Skeletal muscle cell (primary cell): ENCODE measurements at regions not wholly inside any gene's neighbourhood (a gene's known extent, or its start where the extent isn't known, plus 50 kb on each side); places are given as distances from the start of the nearest gene placed in this dataset.

Experiments
- DNase-seq: peaks from one replicate; pipeline ENCODE4 v3.0.0-alpha.2; 2010; ENCODE audit warnings: low read depth
- H3K4me3 ChIP-seq: 2 replicates; pipeline ENCODE4 v1.5.1; 2011; ENCODE audit warnings: low read depth, mild to moderate bottlenecking, control low read depth, low read length, moderate library complexity

DNA sequence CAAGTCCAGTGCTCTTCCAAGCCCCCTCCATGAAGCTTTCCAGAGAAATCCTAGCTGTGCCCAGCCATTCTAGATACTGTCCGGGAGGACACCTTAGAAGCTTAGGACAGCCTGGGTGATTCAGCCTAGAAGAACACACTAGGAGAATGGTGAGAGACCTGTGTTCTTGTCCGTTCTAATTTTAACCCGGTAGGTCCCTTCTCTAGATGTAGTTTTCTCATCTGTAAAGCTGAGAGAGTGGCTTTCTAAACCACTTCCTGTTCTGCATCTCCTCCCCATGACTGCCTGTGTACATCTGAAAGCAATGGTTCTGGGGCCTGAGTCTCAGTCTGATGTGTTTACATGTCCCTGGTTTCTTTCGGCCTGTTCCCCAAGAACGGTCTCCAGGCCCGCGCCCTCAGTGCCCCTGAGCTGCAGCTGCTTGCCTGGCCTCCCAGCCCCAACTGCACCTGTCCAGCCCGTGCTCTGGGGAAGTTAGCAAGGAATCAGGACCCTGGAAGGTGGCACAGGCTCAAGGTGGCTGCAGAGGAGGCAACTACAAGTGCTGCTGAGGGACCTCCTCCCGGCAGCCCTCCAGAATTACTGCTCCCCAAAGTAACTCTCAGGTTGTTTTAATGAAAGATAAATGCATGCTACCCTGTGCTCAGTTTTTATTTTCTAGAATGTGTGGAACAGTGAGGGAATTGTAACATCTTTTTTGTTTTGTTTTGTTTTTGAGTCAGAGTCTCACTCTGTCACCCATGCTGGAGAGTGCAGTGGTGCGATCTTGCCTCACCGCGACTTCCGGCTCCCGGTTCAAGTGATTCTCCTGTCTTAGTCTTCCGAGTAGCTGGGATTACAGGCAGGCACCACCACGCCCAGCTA, 105.9 kb downstream of the LBH start:
- DNase-seq = no peak
- no peak overlapping the region for H3K4me3 ChIP-seq

DNA sequence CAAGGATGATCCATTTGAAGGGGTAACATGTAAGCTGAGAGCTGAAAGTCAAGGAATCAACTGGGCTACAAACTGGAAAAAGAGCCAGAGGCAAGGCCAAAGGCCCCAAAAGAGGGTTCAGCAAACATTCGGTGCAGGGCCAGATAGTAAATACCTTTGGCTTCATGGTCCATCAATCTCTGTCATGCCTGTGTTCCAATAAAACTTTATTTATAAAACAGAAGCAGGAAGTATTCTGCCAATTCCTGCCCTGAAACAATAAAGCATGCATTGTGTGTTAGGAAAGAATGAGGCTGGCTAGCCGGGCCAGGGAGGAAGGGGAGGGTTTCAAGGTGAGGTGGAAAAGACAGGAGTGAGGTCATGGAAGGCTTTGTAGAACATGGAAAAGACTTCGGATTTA, 107.1 kb downstream of the LBH start:
- no peak overlapping the region for H3K4me3 ChIP-seq
- no peak for DNase-seq

DNA sequence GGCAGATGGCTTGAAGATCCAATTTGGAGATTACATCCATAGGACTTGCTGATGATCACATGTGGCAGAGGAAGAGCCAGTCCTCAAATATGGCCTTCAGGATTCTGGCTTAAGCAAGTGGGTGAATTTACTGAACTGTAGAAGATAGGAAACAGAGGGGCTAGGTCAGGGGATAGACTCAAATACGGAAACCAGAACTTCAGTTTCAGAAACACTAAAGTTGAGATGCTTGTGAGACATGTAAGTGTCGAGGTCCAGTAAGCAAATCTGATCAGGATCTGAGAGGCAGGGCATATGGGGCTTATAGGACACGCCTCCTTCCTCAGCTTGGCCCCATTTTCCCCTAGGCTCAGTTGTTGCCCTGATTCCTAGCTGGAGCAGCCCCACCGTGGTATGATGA, 107.7 kb downstream of the LBH start:
- H3K4me3 ChIP-seq = no peak overlapping the region
- no peak for DNase-seq

DNA sequence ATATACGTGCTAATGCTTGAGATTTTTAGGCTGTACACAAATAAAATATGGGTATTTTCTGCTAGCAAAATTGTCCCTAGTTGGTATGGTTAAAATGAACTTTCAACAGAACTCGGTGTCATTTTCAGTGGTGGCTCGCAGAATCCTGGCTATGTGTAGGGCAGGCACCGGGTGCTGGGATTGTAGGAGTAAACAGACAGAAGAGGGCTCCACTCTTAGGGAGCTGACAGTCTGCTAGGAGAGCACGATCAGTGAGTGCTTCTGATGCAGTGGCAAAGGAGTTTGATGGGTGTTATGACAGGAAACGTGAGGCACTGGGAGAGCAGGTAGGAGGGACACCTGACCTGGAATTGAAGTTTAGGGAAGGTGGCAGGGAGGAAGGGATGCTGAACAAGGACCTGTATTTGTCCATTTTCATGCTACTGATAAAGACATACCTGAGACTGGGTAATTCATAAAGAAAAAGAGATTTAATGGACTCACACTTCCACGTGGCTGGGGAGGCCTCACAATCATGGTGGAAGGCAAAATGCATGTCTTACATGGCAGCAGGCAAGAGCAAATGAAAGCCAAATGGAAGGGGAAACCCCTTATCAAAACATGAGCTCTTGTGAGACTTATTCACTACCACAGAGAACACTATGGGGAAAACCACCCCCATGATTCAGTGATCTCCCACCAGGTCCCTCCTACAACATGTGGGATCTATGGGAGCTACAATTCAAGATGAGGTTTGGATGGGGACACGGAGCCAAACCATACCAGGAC, 105.4 kb upstream of the LCLAT1 start:
- H3K4me3 ChIP-seq = no peak overlapping the region
- DNase-seq = no peak

DNA sequence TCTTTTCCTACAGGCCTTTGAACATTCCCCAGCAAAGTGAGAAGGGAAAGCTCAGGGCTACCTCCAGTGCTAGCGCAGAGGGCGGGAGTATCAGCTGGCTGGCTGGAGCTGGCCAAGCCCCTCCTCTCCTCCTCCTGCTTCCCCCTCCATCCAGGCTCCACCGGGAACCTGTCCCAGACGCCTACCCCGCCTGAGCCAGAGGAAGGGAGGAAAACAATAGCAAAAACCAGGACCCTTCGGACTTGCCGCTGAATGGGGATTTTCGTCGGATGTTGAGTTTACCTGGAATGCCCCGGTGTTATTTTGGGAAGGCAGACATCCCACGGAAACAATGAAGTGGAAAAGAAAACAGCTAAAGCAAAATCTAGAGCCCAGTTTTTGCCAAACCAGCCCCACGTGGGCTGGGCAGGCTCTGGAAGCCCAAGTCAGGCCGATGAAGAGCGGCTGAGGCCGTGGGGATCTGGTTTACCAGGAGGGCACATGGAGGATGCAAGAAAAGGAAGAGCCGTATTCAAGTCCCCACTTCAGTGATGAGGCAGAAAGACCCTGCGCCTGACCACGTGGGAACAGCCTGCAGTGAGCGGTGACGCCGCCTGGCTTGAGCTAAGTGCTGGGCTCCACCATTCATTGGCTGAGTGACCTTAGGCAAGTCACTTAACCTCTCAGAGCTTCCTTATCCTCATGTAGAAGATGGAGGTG, 100.4 kb upstream of the LCLAT1 start:
- no peak overlapping the region for H3K4me3 ChIP-seq
- no peak for DNase-seq

DNA sequence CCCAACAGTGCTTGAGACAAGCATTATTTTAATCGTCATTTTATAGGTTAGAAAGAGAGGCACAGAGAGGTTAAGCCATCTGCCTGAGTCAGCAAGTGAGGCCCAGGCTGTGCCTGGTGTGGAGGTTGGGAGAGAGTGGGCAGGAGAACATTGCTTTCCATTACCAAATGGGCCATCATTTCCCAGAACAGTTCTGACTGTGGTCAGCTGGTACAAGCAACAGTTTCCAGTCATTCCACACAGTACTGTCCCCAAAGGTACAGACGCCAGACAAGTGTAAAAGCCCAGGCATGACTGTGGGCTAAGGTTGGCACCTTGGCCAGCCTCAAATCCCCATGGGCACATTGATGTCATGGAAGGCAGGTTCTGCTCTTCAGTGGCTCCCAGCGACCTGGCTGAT, 98.2 kb upstream of the LCLAT1 start:
- no peak overlapping the region for H3K4me3 ChIP-seq
- DNase-seq = no peak

DNA sequence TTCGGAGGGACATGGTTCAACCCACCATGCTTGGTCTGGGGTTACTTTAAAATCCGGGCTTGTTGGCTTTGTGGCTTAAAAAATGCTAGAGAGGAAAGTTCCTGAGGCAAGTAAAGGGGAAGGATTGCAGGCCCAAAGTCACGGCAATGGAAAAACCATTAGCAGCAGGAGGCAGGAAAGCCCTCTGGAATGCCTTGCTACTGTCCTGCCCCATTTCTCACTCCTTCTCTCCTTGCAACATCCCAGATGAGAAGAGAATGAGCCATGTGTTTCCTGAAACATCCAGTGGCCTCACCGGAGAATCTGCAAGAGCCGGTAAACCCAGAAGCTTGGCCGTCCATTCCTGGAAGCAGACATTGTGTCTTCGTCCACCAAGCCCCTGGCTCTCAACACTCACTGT, 97.4 kb upstream of the LCLAT1 start:
- DNase-seq = no peak
- no peak overlapping the region for H3K4me3 ChIP-seq

DNA sequence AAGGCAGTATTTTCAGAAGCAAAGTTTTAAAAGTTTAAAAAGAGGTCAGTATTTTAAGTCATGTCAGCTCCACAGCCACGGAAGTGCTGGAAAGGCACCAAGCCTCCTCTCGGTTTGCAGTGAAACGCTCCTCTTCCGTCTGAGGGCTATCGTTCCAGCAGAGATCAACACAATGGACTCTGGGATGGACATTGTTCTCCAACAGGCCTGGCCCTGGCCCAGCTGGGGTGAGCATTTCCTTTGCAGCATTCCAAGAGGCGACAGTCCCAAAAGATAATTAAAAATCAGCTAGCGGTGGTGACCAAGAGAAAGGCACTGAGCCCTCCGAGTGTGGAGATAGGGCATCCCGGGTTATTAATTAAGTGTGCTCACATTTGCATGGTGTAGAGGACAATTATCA, 95.9 kb upstream of the LCLAT1 start:
- no peak for DNase-seq
- no peak overlapping the region for H3K4me3 ChIP-seq

DNA sequence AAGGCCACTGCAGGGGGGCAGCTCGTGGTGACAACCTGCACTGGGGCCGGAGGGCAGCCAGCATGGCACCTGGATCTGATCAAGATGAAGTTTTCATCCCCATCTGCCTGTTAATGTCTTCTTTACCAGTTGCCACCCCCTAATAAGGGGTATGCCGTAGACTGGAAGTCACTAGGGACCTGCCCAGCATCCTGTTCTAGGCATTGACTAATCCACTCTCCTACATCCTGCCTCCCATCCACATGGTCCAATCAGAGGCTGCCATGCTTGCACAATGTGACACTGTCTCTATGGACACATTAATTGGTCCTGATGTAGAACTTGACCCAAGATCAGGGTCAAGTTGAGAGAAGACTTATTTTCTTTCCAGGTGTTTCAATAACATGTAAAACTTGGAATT, 95.1 kb upstream of the LCLAT1 start:
- no peak overlapping the region for H3K4me3 ChIP-seq
- DNase-seq = no peak

DNA sequence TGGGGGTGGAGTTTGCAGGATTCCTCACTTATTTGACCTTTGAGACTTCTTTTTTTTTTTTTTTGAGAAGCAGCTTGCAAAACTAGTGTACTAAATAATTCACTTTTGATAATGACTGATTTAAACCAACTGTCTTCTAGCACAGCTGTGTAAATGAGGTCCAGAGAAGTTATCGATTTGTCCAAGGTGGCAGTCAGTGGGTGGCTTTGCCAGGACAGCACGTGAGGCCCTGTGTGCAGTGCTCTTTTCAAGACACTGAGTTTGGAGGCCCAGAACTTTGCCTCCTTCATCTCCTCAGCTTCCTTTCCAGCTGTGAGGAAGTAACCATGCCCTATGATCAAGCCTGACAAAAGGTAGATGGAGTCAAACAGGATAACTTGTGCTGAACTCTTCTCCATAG, 92.9 kb upstream of the LCLAT1 start:
- DNase-seq = no peak
- no peak overlapping the region for H3K4me3 ChIP-seq

DNA sequence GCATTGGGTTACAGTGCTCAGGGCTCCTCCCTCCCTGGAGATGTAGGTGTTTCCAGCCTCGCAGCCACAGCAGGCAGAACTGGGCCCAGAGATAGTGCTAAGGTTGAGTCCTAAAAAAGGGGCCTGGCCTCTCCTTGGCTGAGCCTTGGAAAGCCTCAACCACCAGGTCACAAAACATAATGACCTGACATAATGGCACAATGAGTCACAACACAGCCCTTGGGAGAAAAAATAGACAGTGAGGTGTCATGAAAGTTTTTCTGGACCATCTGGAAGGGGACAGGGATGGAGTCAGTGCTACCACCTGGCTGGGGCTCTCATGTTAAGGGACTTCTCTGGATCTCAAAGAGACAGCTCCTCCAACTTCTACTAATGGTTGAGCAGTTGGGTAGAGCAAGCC, 92.4 kb upstream of the LCLAT1 start:
- H3K4me3 ChIP-seq = no peak overlapping the region
- no peak for DNase-seq

DNA sequence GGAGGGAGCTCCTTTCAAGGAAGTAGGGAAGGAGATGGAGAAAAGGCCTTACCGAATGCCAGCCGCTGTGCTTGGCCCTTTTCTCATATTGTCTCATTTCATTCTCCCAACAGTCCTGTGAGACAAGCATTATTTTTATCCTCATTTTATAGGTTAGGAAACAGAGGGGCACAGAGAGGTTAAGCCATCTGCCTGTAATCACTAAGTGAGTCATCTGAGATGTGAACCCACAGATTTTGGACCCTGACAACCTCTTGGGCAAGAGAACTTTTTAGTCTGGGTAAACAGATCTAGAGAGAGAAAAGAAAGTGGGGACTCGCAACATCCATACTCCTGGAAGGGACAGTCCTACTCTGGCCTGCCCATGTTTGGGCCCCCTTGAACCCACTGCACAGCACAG, 91.7 kb upstream of the LCLAT1 start:
- H3K4me3 ChIP-seq = no peak overlapping the region
- no peak for DNase-seq

DNA sequence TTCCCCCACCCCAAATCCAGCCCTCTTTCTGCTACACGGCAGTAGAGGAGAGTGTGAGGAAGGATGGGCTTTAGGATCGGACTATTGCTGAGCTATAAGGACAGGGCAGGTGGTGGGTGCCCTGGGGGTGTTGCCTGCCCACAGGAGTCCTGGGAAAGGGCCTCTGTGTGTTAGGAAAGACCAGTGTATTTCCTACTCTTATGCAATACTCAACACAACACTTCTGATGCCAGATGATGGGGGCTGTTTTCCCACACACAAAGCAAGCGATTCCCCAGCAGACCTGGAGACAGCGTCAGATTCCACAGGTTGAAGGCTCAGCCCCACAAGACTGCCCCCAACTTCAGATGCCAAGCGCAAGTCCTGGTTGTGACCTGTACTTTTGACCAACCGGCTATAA, 91.0 kb upstream of the LCLAT1 start:
- H3K4me3 ChIP-seq = no peak overlapping the region
- DNase-seq = no peak

DNA sequence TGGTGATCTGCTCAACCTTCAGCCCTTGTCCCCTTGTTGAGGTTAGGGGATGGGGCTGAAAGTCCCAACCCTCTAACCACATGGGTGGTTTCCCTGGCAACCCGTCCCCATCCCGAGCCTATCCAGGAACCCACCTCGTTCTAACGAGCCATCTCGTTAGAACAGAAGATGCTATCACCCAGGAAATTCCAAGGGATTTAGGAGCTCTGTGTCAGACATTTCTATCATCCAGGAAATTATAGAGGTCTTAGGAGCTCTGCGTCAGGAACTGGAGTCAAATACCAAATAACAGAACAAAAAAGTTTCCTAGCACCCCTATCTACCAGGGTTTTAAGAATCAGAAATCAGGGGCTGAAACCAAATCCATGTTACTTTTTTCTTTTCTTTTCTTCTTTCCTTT, 90.3 kb upstream of the LCLAT1 start:
- DNase-seq = no peak
- no peak overlapping the region for H3K4me3 ChIP-seq

DNA sequence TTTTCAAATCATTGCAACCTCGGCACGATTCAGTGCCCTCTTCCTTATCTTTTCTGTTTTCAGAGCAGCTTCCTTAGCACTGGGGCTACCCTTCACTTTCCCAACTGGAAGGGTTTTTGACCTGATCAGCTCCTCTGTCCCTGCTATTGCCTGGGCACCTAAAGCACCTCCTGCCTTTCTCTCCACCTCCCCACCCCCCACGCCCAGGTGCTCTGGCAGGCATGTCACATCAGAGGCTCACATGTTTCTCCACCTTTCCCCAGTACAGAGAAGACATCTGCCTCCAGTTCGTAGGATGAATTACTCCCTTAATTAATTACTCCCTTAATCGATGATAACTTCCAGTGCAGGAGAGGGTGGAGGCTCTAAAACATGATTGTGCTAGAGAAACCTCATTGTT, 88.7 kb upstream of the LCLAT1 start:
- DNase-seq = no peak
- H3K4me3 ChIP-seq = no peak overlapping the region

DNA sequence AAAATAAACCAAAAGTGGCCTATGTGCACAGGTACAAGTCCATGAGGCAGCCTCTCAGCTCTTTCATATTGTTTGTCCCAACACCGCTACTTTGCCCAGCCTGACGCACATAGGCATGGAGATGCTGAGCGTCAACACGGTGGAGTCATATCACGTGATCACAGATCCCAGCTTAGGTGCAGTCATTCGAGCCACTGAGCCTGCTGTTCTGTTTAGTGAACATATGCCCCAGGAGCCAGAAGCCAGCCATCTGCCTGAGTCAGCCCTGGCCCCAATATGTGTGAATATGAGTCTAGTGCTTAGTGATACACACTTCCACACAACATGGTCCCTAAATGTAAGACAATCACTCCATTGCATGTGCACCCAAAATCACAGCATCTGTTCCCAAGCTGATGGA, 88.2 kb upstream of the LCLAT1 start:
- no peak for DNase-seq
- no peak overlapping the region for H3K4me3 ChIP-seq

DNA sequence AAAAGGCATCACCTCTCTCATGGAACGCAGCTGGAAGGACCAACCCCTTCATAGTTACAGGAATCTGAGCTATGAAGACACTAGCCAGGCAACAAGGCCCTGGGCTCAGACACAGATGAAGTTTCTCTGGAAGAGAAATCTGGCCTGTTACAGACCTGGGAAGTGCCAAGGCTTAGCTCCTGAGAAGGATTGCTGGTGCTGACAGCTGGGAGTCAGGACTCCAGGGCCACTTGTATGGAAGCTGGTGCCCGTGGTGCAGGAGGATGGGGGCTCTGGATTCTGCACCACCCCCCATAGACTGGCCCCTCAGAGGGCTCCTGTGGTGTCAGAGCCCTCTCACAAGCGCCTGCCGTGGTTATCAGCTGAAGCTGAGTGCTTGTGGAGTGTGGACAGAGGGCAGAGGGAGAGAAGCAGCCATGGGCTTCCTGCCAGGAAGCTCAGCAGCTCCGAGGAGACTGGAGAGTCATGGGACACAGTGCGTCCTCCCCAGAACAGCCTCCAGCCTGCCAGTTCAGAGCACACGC, 87.3 kb upstream of the LCLAT1 start:
- H3K4me3 ChIP-seq = no peak overlapping the region
- no peak for DNase-seq

DNA sequence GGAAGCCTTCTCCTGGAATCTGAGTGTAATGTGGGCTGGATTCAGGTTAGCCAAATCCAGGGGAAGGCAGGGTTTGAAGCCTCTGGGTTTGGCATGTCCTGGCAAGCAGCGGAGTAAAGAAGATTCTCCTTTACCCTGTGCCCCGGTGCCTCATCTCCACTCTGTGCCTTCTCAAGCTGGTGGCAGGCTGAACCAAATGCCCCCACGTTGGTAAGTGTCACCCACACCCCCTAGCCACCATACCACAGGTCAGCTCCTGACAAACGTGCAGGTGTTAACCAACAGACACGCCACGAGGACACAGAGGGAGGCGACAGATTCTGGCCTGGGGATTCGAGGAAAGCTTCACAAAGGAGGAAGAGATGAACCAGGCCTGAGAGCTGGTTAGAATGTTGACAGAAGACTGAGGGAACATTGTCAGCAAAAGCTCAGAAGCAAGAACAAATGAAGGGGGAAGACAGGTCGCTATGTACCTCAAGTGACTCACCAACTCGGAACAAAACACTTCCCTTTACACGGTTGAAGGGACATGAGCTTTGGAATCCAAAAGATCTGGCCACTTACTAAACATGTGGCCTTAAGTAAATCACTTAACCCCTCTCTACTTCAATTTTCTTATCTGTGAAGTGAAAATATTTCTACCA, 85.2 kb upstream of the LCLAT1 start:
- DNase-seq = no peak

DNA sequence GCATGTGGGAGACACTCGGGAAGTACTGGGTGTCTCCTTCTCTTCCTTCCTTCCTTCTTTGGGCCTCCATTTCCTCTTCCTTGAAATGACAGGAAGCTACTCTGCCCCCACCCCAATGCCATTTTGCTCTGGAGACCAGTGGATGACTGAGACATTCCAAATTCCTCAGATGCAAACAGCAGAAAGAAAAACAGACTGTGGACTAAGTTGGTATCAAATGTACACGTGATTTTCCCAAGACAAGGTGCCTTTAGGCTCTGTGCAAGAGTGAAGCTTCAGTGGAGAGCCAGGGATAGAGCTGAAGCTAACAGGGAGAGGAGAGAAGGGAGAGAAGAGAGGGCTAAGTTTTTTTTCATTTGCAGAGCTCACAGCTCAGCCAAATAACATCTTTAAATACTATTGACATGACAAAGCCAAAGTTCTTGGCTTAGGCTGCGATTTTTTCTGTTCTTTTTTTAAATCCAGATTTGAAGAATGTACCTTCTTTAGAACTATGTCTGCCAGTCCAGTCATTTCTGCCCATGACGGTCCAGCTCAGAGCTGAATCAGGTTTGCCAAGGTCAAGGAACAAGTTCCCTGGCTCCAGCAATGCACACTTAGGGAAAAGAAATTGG, 84.5 kb upstream of the LCLAT1 start:
- no peak overlapping the region for H3K4me3 ChIP-seq
- DNase-seq = no peak

More for the DNA sequence above, 85.2 kb upstream of the LCLAT1 start:
- H3K4me3 ChIP-seq = no peak overlapping the region
